HCEC 1CT (cell line): ENCODE measurements at regions not wholly inside any gene's neighbourhood (a gene's known extent, or its start where the extent isn't known, plus 50 kb on each side); places are given as distances from the start of the nearest gene placed in this dataset.
"Not testable (repeated sequence)": the region's sequence is repeated elsewhere in the genome, so short reads cannot be mapped to it uniquely, and the experiment has no call there.

Source experiments
- DNase-seq: peaks from one replicate; pipeline ENCODE4 v3.0.0-alpha.2; 2017

- peak; percentile 21 for DNase-seq
Observed at GRCh38 chr5:74497706-74498105, 142.8 kb downstream of the ENC1 start.

DNA sequence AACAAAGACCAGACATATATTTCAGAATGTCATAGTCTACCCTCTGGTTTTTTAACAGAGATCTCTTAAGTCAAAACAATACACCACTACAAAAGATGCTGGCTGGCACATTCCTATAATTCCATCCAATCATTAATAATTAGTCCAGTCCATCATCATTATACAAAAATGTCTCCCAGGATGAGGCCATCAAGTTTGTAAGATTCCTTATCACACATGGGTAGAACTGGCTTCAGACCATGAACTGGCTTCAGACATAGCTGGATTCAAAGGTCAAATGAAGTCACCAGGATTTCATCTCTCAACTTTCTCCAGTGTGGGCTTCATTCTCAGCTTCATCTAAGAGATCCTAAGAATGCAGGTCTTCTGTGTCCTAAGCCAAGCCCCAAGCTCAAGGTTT lies 147.1 kb downstream of the ENC1 start:
- no peak for DNase-seq

DNA sequence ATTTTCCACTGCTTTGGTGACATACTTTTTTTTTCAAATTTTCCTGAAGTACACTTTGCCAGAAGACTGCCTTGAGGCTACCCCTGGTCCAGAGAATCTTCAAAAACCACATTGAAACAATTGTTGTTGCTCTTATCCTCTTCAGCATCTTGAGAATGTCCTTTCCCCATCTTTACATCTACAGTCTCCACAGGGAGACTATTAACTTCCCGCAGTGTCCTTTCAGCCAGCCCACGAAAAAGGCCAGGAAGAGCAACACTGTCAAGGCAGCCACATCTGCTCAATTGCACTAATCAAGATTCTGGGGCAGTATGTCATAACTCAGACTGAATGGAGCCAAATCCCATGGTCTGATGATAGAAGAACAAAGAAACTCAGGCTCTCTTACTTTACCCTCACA lies 148.3 kb downstream of the ENC1 start:
- DNase-seq: no peak

- DNase-seq: no peak
Observed at GRCh38 chr5:74491586-74491985, 148.9 kb downstream of the ENC1 start.

GRCh38 chr5:74490814-74491213 lies 149.7 kb downstream of the ENC1 start:
- no peak for DNase-seq

GRCh38 chr5:74482990-74483389 lies 157.5 kb downstream of the ENC1 start:
- DNase-seq: no peak

DNA sequence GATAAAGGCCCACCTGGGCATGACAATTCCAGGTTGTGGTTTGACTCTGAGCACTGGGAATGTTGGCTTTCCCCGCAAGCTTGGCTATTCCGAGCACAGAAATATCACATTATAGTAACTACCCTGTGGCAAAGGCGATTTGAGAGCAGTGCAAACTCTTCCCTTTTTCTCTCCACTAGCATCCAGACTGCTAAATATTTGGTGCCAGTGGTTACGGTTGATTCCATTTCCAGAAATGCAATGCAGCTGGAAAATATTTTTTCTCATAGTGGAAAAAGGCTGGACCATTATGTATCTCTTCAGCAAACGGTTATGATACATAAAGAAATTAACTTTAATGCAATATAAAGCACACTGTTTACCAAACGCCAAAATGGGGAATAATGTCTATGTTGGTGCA lies 158.0 kb downstream of the ENC1 start:
- no peak for DNase-seq

DNA sequence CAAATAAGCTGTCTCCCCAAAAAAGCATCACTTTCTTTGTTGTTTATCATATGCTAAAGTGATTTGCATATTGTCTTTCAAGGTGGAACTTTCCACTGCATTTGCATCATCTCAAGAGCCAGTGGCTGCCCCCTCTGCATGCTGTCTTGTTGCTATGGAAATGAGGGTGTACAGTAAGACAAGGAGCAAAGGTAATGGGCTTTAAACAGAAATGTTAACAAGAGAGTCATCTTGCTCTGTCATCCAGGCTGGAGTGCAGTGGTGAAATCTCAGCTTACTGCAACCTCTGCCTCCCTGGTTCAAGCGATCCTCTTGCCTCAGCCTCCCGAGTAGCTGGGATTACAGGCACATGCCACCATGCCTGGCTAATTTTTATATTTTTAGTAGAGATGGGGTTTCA lies 159.2 kb downstream of the ENC1 start:
- DNase-seq: not testable (repeated sequence)

- no peak for DNase-seq
Observed at GRCh38 chr5:74480201-74480600, 160.3 kb downstream of the ENC1 start.

DNA sequence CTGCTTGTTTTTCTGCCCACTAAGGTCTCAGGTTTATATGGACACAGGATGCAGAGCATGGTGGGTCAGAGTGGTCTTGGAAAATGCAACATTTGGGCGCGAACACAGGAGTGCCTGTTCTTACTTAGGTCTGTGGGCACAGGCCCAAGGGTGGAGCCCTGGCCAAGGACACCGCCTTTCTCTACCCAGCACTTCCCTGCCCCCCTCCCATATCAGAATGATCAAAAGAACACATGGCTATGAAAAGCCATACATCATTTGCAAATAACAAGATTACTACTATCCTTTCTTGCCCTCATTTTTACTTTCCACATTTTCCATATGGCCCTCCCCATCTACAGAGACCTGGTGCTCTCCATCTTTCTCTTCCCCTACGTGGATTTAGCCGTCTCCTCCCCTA lies 162.2 kb downstream of the ENC1 start:
- no peak for DNase-seq

DNA sequence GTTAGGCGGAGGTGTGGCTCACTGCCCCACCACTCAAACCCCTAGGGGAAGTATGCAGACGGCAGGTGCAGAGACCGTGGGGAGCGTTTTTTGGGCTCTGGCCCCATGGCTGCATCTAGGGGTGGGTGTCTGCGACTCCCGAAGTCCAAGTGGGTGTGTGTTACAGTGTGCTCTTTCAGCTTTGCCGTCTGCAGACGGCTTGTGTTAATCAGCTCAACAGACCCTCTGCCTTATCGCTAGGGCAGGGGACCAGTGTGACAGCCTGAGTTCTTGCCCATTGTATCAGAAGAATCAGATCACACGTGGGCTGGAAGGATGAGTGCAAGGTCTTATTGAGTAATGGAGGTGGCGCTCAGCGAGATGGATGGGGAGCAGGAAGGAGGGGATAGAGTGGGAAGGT lies 162.8 kb downstream of the ENC1 start:
- DNase-seq: no peak

DNA sequence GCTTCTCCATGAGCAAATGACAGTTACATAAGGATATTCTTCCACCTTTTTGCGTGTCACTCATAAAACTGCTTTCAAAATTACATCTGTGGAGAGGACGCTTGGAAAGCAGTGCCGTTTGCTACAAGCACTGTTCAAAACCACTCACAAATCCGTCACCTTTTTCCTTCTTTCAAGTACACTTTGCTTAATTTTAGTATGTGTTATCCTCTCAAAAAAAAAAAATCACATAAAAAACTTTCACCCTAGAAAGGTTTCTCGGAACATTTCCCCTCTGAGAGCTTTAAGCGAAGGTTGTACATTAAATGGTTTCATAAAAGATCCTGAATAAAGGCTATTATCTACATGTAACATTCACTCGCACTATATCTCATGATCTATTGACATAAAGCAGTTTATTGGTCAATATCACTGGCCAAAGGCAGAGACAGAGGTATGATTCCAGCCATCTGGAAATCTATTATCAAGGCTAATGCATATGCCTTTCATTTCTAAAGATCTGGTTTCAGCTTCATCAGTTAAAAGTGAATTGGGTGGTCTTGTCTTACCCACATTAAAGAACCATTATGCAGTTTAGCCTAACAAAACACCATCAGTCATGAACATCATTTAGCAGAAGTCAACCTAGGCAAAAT lies 163.6 kb downstream of the ENC1 start:
- no peak for DNase-seq

GRCh38 chr5:74476046-74476818 lies 164.3 kb downstream of the ENC1 start:
- no peak for DNase-seq

DNA sequence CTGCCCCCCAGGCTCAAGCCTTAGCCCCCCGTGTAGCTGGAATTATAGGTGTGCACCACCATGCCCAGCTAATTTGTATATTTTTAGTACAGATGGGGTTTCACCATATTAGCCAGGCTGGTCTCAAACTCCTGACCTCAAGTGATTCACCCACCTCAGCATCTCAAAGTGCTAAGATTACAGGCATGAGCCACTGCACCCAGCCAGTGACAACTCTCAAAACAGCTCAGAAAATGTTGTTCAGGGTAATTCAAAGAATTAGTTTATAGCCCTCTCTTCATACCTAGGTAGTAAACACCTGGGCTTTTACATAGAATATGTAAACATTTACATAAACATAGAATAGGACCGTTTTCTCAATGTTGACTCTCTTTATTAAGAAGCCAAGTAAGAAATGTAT lies 168.7 kb downstream of the ENC1 start:
- no peak for DNase-seq

- no peak for DNase-seq
Observed at GRCh38 chr5:74469234-74469994, 171.1 kb downstream of the ENC1 start.

DNA sequence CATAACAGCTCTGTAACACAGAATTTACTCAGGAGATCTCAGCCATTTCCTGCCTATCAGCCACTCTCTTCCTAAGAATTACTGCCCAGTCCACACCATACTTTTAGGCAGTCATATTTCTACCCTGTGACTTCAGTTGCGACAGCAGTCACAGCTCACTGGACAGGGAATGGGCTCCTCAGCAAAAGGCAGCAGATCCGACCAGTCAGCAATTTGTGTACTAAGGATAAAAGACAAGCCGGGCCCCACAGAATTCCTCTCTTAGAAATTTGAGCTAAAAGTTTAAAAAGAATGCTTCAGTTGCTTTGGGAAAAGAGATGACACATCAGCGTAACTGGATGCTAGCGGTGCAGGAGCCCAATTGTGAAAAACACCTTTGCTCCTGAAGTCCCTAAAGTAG lies 172.1 kb downstream of the ENC1 start:
- DNase-seq: no peak

- no peak for DNase-seq
Observed at GRCh38 chr5:74465724-74466123, 174.8 kb downstream of the ENC1 start.

- no peak for DNase-seq
Observed at GRCh38 chr5:74464512-74465209, 175.9 kb downstream of the ENC1 start.

DNA sequence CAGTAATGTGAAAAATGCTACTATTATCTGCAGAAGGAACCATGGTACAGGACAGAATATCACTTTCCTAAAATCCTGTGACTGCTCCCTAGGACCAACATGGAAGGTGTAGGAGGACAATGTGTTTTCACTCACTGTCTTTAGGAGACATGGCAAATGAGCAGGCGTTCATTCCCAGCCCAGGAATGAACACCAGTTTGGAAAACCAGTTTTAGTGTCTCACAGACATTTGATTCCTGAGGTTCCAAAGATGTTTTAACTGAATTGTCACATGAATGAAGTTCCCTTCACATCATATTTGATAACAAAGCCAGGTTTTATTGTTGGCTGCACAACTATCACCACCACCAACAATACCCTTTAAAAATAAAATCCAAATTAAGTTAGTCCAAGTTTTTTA lies 178.2 kb downstream of the ENC1 start:
- no peak for DNase-seq

GRCh38 chr5:74461251-74461650 lies 179.3 kb downstream of the ENC1 start:
- DNase-seq: no peak

GRCh38 chr5:74460694-74461093 lies 179.8 kb downstream of the ENC1 start:
- no peak for DNase-seq

DNA sequence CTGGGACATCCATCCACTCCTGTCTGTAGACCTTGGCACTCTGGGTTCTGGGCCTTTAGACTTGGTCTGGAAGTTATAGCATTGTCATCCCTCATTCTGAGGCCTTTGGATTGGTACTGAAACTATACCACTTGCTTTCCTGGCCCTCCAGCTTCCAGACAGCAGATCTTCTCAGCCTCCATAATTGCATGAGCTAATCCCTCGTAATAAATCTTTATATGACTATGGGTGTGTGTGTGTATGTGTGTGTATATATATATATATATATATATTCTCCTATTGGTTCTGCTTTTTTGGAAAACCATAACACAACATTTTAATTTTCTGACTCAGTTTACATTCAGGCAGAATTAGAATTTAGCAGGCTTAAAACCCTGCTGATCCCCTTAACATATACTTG lies 180.5 kb downstream of the ENC1 start:
- DNase-seq: no peak

- no peak for DNase-seq
Observed at GRCh38 chr5:74457876-74458275, 182.7 kb downstream of the ENC1 start.
